ENCODE measurements at regions not wholly inside any gene's neighbourhood (a gene's known extent, or its start where the extent isn't known, plus 50 kb on each side); places are given as distances from the start of the nearest gene placed in this dataset.

DNA sequence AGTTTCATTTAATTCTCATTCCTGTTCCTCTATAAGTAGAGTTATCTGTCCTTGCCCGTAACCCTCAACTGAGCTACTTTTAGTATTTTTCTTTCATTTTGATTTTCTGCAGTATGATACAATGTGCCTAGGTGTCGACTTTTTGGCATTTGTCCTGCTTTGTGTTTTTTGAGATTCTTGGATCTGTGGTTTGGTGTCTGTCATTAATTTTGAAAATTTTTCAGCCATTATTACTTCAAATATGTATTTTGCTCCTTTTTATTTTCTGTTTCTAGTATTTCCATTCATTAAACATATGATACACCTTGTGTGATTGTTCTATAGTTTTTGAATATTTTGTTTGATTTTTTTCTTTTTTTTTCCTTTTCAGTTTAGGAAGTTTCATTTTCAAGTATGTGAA lies 598.9 kb downstream of the SPOCK3 start:
- Histone ChIP-seq H3K9me1 (ENCODE audit: control insufficient read depth, insufficient read depth, low read length) (no peaks in the 10 kb centered on the region), H3K4me2 (ENCODE audit: insufficient read depth, low read length) (no peak overlapping the region), H3K9ac (ENCODE audit: insufficient read depth in 1 of 2, low read depth in 2 of 2, low read length in 2 of 2) (no peak overlapping the region), H3K4me3 (no peak overlapping the region), H3K79me2 (ENCODE audit: control insufficient read depth, insufficient read depth, low read length) (no peaks in the 10 kb centered on the region), H3K36me3 (ENCODE audit: control insufficient read depth, insufficient read depth, low read length) (no peaks in the 10 kb centered on the region), H2AFZ (ENCODE audit: low read depth, low read length) (no peak overlapping the region), H3K9me3 (replicated peaks; ENCODE audit: control insufficient read depth, insufficient read depth, low read depth, low read length) (no peaks in the 10 kb centered on the region; the same call in 1 of the 2 replicates), H3K27ac (ENCODE audit: extremely low read depth, low read depth, low read length) (no peak overlapping the region), H3K27me3 (ENCODE audit: control insufficient read depth in 2 of 2, insufficient read depth in 2 of 2, low read length in 2 of 2) (no peaks in the 10 kb centered on the region), H4K20me1 (replicated peaks; ENCODE audit: control insufficient read depth, insufficient read depth, low read length) (no peaks in the 10 kb centered on the region), H3K4me1 (replicated peaks in 1 of 2; ENCODE audit: control insufficient read depth in 2 of 2, insufficient read depth in 2 of 2, low read length in 2 of 2) (no peaks in the 10 kb centered on the region)
- BruUV-seq (replicated peaks), result no TSS peak
- DNase-seq (ENCODE audit: extremely low read depth in 1 of 4, low spot score in 3 of 4) (no peak), ATAC-seq (no peak), FAIRE-seq (no peak)
- ChIA-PET POLR2A (no interaction called here), CTCF (ENCODE audit: low intra/inter-chr PET ratio) (no interaction called here)
- intact Hi-C loops (cut with micrococcal nuclease) (no loop called here), in situ Hi-C loops (cut with MboI) (no loop called here)
- 3% methylated on average over 2 of the region's 2 CpGs for WGBS (ENCODE audit: insufficient coverage, low coverage, missing lambda C conversion rate)
- TF ChIP-seq, protein P1, sequence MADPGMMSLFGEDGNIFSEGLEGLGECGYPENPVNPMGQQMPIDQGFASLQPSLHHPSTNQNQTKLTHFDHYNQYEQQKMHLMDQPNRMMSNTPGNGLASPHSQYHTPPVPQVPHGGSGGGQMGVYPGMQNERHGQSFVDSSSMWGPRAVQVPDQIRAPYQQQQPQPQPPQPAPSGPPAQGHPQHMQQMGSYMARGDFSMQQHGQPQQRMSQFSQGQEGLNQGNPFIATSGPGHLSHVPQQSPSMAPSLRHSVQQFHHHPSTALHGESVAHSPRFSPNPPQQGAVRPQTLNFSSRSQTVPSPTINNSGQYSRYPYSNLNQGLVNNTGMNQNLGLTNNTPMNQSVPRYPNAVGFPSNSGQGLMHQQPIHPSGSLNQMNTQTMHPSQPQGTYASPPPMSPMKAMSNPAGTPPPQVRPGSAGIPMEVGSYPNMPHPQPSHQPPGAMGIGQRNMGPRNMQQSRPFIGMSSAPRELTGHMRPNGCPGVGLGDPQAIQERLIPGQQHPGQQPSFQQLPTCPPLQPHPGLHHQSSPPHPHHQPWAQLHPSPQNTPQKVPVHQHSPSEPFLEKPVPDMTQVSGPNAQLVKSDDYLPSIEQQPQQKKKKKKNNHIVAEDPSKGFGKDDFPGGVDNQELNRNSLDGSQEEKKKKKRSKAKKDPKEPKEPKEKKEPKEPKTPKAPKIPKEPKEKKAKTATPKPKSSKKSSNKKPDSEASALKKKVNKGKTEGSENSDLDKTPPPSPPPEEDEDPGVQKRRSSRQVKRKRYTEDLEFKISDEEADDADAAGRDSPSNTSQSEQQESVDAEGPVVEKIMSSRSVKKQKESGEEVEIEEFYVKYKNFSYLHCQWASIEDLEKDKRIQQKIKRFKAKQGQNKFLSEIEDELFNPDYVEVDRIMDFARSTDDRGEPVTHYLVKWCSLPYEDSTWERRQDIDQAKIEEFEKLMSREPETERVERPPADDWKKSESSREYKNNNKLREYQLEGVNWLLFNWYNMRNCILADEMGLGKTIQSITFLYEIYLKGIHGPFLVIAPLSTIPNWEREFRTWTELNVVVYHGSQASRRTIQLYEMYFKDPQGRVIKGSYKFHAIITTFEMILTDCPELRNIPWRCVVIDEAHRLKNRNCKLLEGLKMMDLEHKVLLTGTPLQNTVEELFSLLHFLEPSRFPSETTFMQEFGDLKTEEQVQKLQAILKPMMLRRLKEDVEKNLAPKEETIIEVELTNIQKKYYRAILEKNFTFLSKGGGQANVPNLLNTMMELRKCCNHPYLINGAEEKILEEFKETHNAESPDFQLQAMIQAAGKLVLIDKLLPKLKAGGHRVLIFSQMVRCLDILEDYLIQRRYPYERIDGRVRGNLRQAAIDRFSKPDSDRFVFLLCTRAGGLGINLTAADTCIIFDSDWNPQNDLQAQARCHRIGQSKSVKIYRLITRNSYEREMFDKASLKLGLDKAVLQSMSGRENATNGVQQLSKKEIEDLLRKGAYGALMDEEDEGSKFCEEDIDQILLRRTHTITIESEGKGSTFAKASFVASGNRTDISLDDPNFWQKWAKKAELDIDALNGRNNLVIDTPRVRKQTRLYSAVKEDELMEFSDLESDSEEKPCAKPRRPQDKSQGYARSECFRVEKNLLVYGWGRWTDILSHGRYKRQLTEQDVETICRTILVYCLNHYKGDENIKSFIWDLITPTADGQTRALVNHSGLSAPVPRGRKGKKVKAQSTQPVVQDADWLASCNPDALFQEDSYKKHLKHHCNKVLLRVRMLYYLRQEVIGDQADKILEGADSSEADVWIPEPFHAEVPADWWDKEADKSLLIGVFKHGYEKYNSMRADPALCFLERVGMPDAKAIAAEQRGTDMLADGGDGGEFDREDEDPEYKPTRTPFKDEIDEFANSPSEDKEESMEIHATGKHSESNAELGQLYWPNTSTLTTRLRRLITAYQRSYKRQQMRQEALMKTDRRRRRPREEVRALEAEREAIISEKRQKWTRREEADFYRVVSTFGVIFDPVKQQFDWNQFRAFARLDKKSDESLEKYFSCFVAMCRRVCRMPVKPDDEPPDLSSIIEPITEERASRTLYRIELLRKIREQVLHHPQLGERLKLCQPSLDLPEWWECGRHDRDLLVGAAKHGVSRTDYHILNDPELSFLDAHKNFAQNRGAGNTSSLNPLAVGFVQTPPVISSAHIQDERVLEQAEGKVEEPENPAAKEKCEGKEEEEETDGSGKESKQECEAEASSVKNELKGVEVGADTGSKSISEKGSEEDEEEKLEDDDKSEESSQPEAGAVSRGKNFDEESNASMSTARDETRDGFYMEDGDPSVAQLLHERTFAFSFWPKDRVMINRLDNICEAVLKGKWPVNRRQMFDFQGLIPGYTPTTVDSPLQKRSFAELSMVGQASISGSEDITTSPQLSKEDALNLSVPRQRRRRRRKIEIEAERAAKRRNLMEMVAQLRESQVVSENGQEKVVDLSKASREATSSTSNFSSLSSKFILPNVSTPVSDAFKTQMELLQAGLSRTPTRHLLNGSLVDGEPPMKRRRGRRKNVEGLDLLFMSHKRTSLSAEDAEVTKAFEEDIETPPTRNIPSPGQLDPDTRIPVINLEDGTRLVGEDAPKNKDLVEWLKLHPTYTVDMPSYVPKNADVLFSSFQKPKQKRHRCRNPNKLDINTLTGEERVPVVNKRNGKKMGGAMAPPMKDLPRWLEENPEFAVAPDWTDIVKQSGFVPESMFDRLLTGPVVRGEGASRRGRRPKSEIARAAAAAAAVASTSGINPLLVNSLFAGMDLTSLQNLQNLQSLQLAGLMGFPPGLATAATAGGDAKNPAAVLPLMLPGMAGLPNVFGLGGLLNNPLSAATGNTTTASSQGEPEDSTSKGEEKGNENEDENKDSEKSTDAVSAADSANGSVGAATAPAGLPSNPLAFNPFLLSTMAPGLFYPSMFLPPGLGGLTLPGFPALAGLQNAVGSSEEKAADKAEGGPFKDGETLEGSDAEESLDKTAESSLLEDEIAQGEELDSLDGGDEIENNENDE (IDR thresholded peaks at IDR 0.05; ENCODE audit: low read depth, low read length), result no peak
- TF ChIP-seq NFIX (CRISPR knock-in tag; IDR thresholded peaks at IDR 0.05; ENCODE audit: low read depth) (no peak), ZNF165 (CRISPR knock-in tag; IDR thresholded peaks at IDR 0.05; ENCODE audit: borderline replicate concordance) (no peak), NCOA2 (IDR thresholded peaks at IDR 0.05; ENCODE audit: partially characterized antibody in 2 of 2) (no peak)
